Mesothelial cell of epicardium (in vitro differentiated cells): ENCODE measurements at regions not wholly inside any gene's neighbourhood (a gene's known extent, or its start where the extent isn't known, plus 50 kb on each side); places are given as distances from the start of the nearest gene placed in this dataset.

Experiments used
- DNase-seq, 2 experiments: peaks; one replicate each; pipeline ENCODE4 v3.0.0; 2021; ENCODE audit warnings: low spot score in 2 of 2; ENCODE audit not compliant: unreplicated experiment in 2 of 2
- H3K27ac Mint-ChIP-seq: 2 replicates; pipeline ENCODE4 v1.8.0; 2021; ENCODE audit warnings: mixed read lengths
- H3K27me3 Mint-ChIP-seq: 2 replicates; pipeline ENCODE4 v1.8.0; 2021; ENCODE audit warnings: low read depth, mixed read lengths
- H3K36me3 Mint-ChIP-seq: 2 replicates; pipeline ENCODE4 v1.8.0; 2021; ENCODE audit warnings: mixed read lengths
- H3K4me1 Mint-ChIP-seq: 2 replicates; pipeline ENCODE4 v1.8.0; 2021; ENCODE audit warnings: mixed read lengths
- H3K4me3 Mint-ChIP-seq: 2 replicates; pipeline ENCODE4 v1.8.0; 2021; ENCODE audit warnings: mild to moderate bottlenecking, moderate library complexity, mixed read lengths
- H3K9me3 Mint-ChIP-seq: 2 replicates; pipeline ENCODE4 v1.8.0; 2021; ENCODE audit warnings: mixed read lengths
- CTCF ChIP-seq: fragments of 200-600 bp; sonication (generic); IDR thresholded peaks from one replicate; pipeline ENCODE4 v1.5.0; 2021; ENCODE audit warnings: antibody characterized with exemption; ENCODE audit not compliant: unreplicated experiment

- H3K4me1 Mint-ChIP-seq, result peaks cover 50% of the 10 kb centered on the region
- no peak for DNase-seq
- no peak for TF ChIP-seq CTCF
- no peaks in the 10 kb centered on the region for H3K9me3 Mint-ChIP-seq
- H3K4me3 Mint-ChIP-seq, result no peak overlapping the region
- H3K36me3 Mint-ChIP-seq, result no peaks in the 10 kb centered on the region
- H3K27me3 Mint-ChIP-seq, result no peaks in the 10 kb centered on the region
- H3K27ac Mint-ChIP-seq, result peak overlapping the region; percentile 69
Measured at GRCh38 chr11:69956669-69957190, 121.4 kb upstream of the ANO1 start.

GRCh38 chr11:69957849-69958248, 120.3 kb upstream of the ANO1 start:
- Mint-ChIP-seq H3K27me3 (no peaks in the 10 kb centered on the region), H3K4me1 (peaks cover 55% of the 10 kb centered on the region), H3K9me3 (no peaks in the 10 kb centered on the region), H3K4me3 (no peak overlapping the region), H3K36me3 (no peaks in the 10 kb centered on the region), H3K27ac (peak overlapping the region; percentile 95)
- no peak for DNase-seq
- TF ChIP-seq CTCF, result no peak

- peaks cover 57% of the 10 kb centered on the region for H3K4me1 Mint-ChIP-seq
- no peaks in the 10 kb centered on the region for H3K9me3 Mint-ChIP-seq
- no peaks in the 10 kb centered on the region for H3K36me3 Mint-ChIP-seq
- no peak overlapping the region for H3K4me3 Mint-ChIP-seq
- H3K27me3 Mint-ChIP-seq, result no peaks in the 10 kb centered on the region
- H3K27ac Mint-ChIP-seq, result peak overlapping the region; percentile 95
- TF ChIP-seq CTCF, result no peak
- DNase-seq, result no peak
Measured at GRCh38 chr11:69958308-69958707, 119.8 kb upstream of the ANO1 start.

- Mint-ChIP-seq H3K4me3 (no peak overlapping the region), H3K36me3 (no peaks in the 10 kb centered on the region), H3K4me1 (peaks cover 64% of the 10 kb centered on the region), H3K9me3 (no peaks in the 10 kb centered on the region), H3K27ac (no peak overlapping the region), H3K27me3 (no peaks in the 10 kb centered on the region)
- DNase-seq, result no peak
- no peak for TF ChIP-seq CTCF
Measured at GRCh38 chr11:69959461-69959860, 118.7 kb upstream of the ANO1 start.

GRCh38 chr11:69961738-69962137, 116.4 kb upstream of the ANO1 start:
- Mint-ChIP-seq H3K4me3 (no peak overlapping the region), H3K27ac (no peak overlapping the region), H3K9me3 (no peaks in the 10 kb centered on the region), H3K27me3 (no peaks in the 10 kb centered on the region), H3K36me3 (no peaks in the 10 kb centered on the region), H3K4me1 (peaks cover 69% of the 10 kb centered on the region)
- TF ChIP-seq CTCF, result no peak
- no peak for DNase-seq

GRCh38 chr11:69962152-69962551, 116.0 kb upstream of the ANO1 start:
- Mint-ChIP-seq H3K27me3 (no peaks in the 10 kb centered on the region), H3K4me3 (no peak overlapping the region), H3K27ac (peak overlapping the region; percentile 95), H3K9me3 (no peaks in the 10 kb centered on the region), H3K36me3 (no peaks in the 10 kb centered on the region), H3K4me1 (peaks cover 67% of the 10 kb centered on the region)
- no peak for TF ChIP-seq CTCF
- no peak for DNase-seq
